Effector memory CD8-positive, alpha-beta T cell (primary cell): ENCODE measurements at regions not wholly inside any gene's neighbourhood (a gene's known extent, or its start where the extent isn't known, plus 50 kb on each side); places are given as distances from the start of the nearest gene placed in this dataset.
A peak's percentile ranks its signal among the peaks of the same experiment; 100 is the strongest.

Experiments
- ATAC-seq: fragments of 150-1000 bp; cut with Tn5 transposase; replicated peaks from 2 replicates; pipeline ENCODE4 v1.10.0; 2021; ENCODE audit warnings: mild to moderate bottlenecking, moderate library complexity
- DNase-seq, 3 experiments: peaks; one replicate each; pipeline ENCODE4 v3.0.0; 2021
- H3K27ac Mint-ChIP-seq, 2 donors: one replicate each; pipeline ENCODE4 v1.8.0; 2022; ENCODE audit warnings: mild to moderate bottlenecking in 2 of 2, mixed read lengths in 2 of 2, moderate library complexity in 2 of 2
- H3K27me3 Mint-ChIP-seq, 2 donors: one replicate each; pipeline ENCODE4 v1.8.0; 2022; ENCODE audit warnings: mixed read lengths in 2 of 2
- H3K36me3 Mint-ChIP-seq: one replicate; pipeline ENCODE4 v1.8.0; 2022; ENCODE audit warnings: mild to moderate bottlenecking, moderate library complexity, mixed read lengths; ENCODE audit not compliant: insufficient read depth
- H3K4me1 Mint-ChIP-seq, 2 donors: one replicate each; pipeline ENCODE4 v1.8.0; 2022; ENCODE audit warnings: low read depth in 2 of 2, mixed read lengths in 2 of 2
- H3K4me3 Mint-ChIP-seq, 2 donors: one replicate each; pipeline ENCODE4 v1.8.0; 2022; ENCODE audit warnings: mild to moderate bottlenecking in 2 of 2, mixed read lengths in 2 of 2, moderate library complexity in 2 of 2
- H3K9me3 Mint-ChIP-seq, 2 donors: one replicate each; pipeline ENCODE4 v1.8.0; 2022; ENCODE audit warnings: mixed read lengths in 2 of 2

DNA sequence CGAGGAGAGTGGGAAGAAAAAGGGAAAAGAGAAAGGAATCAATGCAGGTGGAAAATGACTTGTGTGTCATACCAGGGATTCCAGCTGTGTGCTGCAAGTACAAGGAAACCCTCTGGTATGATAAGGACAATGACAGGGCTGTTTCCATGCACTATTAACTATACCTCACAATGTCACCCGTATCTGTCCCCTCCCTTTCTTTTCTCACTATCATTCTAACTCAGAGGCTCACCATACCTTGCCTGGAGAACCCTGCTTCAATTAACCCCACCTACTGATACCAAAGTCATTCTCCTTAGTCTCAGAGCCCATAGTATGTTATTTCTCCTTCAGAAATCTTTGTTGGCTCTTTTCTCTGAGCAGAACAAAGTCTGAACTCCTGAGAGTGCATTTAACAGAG is 236.2 kb upstream of the NREP start:
- Mint-ChIP-seq H3K9me3 (peaks cover 4 to 7% of the 10 kb centered on the region in 2 donors), H3K27me3 (no peaks in the 10 kb centered on the region), H3K27ac (no peak overlapping the region), H3K4me3 (no peak overlapping the region), H3K4me1 (no peaks in the 10 kb centered on the region), H3K36me3 (no peaks in the 10 kb centered on the region)
- ATAC-seq (no peak), DNase-seq (no peak)

DNA sequence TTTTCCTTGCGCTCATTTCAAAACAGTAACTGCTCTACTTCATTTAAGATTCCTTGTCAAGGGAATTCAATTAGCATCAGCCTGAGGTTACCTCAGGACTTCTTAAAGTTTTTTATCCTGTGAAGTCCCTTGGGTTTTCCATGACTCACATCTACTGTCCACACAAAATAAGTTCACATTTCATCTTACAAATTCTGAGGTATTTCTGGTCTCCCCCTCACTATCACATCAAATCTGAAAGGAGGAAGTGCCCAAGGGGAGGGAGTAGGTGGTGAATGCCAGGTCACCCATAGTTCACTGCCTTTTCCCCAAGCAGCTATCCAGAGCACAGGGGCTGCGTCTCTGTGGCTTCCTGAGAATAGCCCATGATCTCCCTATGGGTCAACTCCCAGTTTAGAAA is 227.1 kb upstream of the NREP start:
- Mint-ChIP-seq H3K27ac (no peak overlapping the region), H3K9me3 (peaks cover 0 to 6% of the 10 kb centered on the region in 2 donors), H3K27me3 (no peaks in the 10 kb centered on the region), H3K4me1 (no peaks in the 10 kb centered on the region), H3K36me3 (no peaks in the 10 kb centered on the region), H3K4me3 (no peak overlapping the region)
- ATAC-seq (no peak), DNase-seq (no peak)

DNA sequence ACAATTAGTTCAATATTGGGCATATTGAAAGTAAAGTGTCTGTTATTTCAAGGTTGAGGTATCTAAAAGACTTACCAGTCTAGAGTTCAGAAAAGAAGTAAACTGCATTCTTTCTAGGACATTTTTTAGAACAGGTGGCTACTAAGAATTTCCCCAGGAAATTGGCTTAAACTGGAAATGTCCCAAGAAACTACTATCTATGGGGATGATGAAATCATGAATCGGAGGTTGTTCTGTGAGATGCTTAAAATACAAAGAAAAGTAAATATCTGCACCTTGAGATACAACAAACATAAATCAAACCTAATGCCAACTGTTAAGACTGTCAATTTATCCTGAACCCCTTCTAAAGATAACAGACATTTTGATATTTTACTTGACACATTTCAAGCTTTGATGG is 226.5 kb upstream of the NREP start:
- no peaks in the 10 kb centered on the region for H3K27me3 Mint-ChIP-seq
- no peak overlapping the region for H3K4me3 Mint-ChIP-seq
- ATAC-seq (no peak), DNase-seq (no peak)
- no peaks in the 10 kb centered on the region for H3K4me1 Mint-ChIP-seq
- H3K27ac Mint-ChIP-seq: no peak overlapping the region
- no peaks in the 10 kb centered on the region for H3K36me3 Mint-ChIP-seq
- no peaks in the 10 kb centered on the region for H3K9me3 Mint-ChIP-seq

DNA sequence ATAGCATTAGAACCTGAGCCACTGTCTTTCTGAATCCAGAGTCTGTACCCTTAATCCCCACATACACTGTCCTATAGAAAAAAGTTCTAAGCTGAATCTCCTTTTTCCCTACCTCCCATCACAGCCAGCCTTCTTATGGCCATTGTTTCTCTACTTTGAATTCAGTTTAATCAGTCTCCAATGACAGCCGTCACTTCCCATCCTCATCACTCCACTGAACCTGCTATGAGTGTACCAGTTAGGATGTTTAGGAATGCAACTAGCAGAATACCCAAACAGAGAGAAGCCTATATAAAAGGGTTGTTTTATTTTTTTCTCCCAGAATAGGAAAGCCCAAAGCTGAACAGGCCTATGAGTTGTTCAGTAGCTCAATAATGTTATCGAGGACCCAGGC is 220.4 kb upstream of the NREP start:
- no peak for DNase-seq
- no peak for ATAC-seq
- Mint-ChIP-seq H3K4me3 (no peak overlapping the region), H3K4me1 (no peaks in the 10 kb centered on the region), H3K36me3 (no peaks in the 10 kb centered on the region), H3K27ac (no peak overlapping the region), H3K27me3 (no peaks in the 10 kb centered on the region), H3K9me3 (no peaks in the 10 kb centered on the region)

DNA sequence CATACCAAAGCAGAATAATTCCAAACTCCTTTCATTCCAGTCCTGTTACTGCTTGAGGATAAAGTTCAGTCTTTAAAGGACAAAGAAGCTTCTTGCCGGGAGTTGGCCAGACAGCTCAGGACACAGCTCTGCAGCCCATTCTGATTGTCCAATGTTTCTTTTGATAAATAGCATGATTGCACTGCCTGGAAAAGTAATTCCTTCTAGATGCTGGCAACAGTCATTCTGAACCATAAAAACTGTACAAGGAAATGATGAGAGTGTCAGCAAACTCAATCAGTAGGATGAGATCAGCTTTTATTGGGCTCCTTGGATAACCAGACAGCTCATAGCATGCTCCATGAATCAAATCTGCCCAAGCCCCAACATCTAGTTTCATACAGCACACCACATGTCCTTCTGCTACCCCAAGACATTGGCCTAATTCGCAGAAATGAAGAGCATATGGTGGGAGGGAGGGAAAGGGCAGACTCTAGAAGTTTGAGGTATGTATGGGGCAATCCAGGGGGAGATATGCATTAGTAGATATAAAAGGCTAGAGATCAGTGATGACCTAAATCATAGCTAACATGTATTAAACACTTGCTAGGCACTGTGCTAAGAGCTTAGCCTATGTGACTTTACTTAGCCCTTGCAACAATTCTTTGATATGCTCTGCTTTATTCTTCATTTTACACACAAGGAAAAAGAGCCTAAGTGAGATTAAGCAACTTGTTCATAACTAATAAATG is 219.9 kb upstream of the NREP start:
- Mint-ChIP-seq H3K4me1 (no peaks in the 10 kb centered on the region), H3K27me3 (no peaks in the 10 kb centered on the region), H3K36me3 (no peaks in the 10 kb centered on the region), H3K27ac (no peak overlapping the region), H3K9me3 (no peaks in the 10 kb centered on the region), H3K4me3 (no peak overlapping the region)
- ATAC-seq: no peak
- no peak for DNase-seq

DNA sequence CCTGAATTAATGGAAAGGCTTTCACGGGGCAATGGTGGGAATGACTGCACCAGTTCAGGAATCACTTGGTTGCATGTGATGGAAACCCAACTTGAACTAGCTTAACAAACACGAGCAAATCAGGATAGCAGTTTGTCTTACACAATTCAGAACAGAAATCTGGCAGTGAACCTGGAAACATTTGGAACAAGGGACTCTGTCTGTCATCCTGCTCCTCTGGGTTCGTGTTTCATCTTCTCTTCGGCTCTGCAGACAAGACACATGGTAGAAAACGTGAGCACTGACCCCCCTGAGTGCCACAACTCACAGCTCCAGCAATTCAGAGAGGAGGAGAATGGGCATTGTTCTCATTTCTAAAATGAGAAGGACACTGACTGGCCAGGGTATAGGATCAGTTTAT is 218.1 kb upstream of the NREP start:
- Mint-ChIP-seq H3K4me3 (no peak overlapping the region), H3K9me3 (no peaks in the 10 kb centered on the region), H3K4me1 (no peaks in the 10 kb centered on the region), H3K36me3 (no peaks in the 10 kb centered on the region), H3K27ac (no peak overlapping the region), H3K27me3 (no peaks in the 10 kb centered on the region)
- DNase-seq (no peak), ATAC-seq (no peak)

DNA sequence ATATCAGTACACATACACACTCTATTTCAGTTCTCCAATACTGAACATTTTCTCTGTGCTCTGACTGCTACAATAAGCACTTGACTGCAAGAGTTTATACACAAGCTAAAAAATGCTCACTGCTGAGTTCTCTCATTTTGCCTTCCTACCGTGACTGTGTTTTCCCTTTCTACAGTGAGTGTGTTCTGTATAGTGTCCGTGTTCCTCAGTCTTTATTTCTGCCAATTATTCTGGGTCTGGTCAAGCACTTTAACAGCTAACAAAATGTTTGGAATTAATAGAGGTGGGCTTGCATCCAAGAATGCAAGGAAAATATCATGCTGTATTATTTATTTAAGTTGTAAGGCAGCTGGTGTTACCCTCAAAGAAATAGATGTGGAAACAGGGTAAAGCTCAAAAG is 217.0 kb upstream of the NREP start:
- DNase-seq (no peak), ATAC-seq (no peak)
- Mint-ChIP-seq H3K4me1 (no peaks in the 10 kb centered on the region), H3K27ac (no peak overlapping the region), H3K36me3 (no peaks in the 10 kb centered on the region), H3K9me3 (no peaks in the 10 kb centered on the region), H3K4me3 (no peak overlapping the region), H3K27me3 (no peaks in the 10 kb centered on the region)

DNA sequence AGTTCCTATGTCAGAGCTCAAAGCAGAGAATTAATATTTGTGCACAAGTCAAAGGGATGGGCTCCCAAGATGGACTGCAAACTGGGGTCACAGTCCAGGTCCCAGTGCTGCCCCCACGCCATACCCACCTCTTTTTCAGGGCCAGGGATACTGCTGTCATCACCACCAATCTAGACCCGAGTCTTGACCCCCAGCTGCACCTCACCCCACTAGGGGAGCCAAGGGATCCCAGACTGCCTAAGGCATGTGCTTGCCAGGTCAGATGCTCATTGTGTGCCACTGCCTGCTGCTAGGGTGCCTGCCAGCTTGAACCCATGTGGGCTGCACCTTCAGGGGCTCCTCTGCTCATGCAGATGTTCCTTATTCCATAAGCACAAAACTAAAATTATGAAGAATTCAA is 215.6 kb upstream of the NREP start:
- H3K27me3 Mint-ChIP-seq: no peaks in the 10 kb centered on the region
- peak overlapping the region in 1 of 2 donors; percentile 47 for H3K27ac Mint-ChIP-seq
- H3K4me3 Mint-ChIP-seq: no peak overlapping the region
- no peaks in the 10 kb centered on the region for H3K4me1 Mint-ChIP-seq
- no peak for DNase-seq
- H3K36me3 Mint-ChIP-seq: no peaks in the 10 kb centered on the region
- H3K9me3 Mint-ChIP-seq: no peaks in the 10 kb centered on the region
- no peak for ATAC-seq

DNA sequence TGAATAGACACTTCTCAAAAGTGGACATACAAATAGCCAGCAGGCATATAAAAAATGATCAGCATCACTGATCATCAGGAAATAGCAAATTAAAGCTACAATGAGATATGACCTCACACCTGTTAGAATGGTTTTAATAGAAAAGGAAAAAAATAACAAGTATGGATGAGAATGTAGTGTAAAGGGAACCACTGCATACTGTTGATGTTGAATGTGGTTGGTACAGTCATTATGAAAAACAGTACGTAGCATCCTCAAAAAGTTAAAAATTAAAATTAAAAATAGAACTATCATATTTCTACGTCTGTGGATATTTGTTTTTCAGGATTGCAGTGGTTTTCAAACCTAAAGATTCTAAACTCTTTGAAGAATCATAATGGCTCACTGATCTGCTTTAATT is 215.1 kb upstream of the NREP start:
- Mint-ChIP-seq H3K4me3 (no peak overlapping the region), H3K27ac (no peak overlapping the region), H3K4me1 (no peaks in the 10 kb centered on the region), H3K27me3 (no peaks in the 10 kb centered on the region), H3K9me3 (no peaks in the 10 kb centered on the region), H3K36me3 (no peaks in the 10 kb centered on the region)
- no peak for DNase-seq
- no peak for ATAC-seq

DNA sequence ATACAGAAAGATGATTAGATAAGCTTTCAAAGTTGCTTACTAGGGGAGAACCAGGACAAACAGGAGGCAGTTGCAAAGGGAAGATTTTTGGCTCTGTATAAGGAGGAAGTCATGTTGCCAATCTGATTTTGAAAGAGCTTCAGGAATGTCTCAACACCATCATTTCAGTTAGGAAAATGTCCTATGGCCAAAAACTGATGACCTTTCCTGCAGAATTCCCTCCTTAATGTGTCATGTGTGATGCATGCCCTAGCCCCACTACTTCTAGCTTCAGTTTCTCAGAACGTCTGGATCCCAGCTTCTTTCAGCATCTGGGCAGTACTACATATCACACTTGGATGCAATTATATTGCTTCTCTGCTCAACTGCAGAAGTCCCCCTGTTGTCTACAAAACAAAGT is 211.5 kb upstream of the NREP start:
- DNase-seq (no peak), ATAC-seq (no peak)
- no peak overlapping the region for H3K4me3 Mint-ChIP-seq
- no peaks in the 10 kb centered on the region for H3K27me3 Mint-ChIP-seq
- no peak overlapping the region for H3K27ac Mint-ChIP-seq
- H3K4me1 Mint-ChIP-seq: no peaks in the 10 kb centered on the region
- no peaks in the 10 kb centered on the region for H3K9me3 Mint-ChIP-seq
- H3K36me3 Mint-ChIP-seq: no peaks in the 10 kb centered on the region

DNA sequence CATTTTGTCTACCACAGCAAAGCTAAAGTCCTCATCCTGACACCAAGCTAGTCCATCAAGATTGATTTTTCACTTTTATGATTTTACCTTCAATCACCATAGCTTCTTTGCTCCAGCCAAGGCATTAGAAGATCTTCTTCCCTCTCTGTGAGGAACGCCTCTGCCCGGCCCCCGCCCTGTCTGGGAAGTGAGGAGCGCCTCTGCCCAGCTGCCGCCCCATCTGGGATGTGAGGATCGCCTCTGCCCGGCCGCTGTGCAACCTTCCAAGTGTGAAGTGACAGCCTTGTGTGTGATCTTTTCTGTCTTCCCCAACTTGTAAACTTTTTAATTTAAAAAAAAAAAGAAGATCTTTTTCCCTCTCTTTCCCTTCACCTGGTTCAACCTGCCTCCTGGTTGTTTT is 210.5 kb upstream of the NREP start:
- Mint-ChIP-seq H3K27me3 (no peaks in the 10 kb centered on the region), H3K36me3 (peaks cover 4% of the 10 kb centered on the region), H3K27ac (no peak overlapping the region), H3K4me1 (no peaks in the 10 kb centered on the region), H3K9me3 (no peaks in the 10 kb centered on the region), H3K4me3 (no peak overlapping the region)
- no peak for ATAC-seq
- no peak for DNase-seq

DNA sequence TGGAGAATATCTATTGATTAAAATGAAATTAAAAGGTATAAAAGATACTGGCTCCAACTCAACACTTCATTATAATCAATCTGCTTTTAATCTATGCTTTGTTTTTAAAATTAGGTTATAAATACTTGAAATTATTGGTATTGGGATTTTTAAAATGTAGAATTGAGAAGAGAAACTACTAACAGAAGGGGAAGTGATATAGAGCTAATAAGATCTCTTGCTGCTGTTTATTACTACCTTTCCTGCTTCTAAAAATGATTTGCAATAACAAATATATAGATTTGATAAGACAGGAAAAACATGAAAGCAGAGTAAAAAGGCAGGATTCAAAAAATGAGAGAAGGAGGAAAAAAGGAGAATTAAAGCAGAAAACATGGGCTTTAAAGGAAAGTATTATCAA is 209.3 kb upstream of the NREP start:
- Mint-ChIP-seq H3K4me1 (no peaks in the 10 kb centered on the region), H3K27ac (no peak overlapping the region), H3K4me3 (no peak overlapping the region), H3K36me3 (peaks cover 4% of the 10 kb centered on the region), H3K9me3 (no peaks in the 10 kb centered on the region), H3K27me3 (no peaks in the 10 kb centered on the region)
- ATAC-seq (no peak), DNase-seq (no peak)

DNA sequence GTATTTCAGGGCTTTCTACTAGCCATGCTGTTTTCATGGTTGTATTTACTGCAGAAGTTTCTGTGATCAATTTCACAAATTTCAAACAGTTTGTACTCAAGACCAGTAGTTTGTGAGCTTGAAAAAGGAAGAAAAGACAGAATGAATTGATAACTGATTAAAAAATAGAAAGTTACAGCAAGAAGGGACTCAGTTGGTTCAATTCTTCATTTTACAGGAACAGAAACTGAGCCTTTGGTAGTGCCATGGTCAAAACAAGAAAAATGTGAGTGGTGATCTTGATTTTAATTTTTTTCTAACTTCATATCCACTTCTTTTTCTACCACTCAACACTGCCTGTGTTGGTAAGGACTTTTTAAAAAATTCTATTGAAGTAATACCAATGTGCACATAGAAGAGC is 206.6 kb upstream of the NREP start:
- Mint-ChIP-seq H3K27me3 (no peaks in the 10 kb centered on the region), H3K4me3 (no peak overlapping the region), H3K27ac (no peak overlapping the region), H3K9me3 (no peaks in the 10 kb centered on the region), H3K4me1 (no peaks in the 10 kb centered on the region), H3K36me3 (peaks cover 4% of the 10 kb centered on the region)
- DNase-seq (no peak), ATAC-seq (no peak)

DNA sequence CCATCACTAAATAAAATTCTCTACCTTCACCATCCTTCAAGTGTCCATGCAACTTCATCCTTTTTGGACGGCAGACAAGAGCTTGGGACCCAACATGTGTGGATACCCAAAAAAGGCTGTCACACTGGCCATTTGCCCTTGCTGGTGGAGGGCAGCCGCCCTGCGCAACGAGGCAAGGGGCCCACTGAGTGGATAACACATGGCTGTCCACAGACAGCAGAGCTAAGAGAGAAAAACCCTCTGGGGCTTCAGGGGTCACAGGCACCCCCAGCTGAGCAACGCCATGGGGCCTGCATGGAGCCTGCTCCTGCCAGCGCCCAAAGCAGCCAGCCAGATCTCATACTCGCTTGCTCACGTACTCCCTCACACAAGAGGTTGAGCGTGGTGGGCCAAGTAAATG is 205.9 kb upstream of the NREP start:
- DNase-seq: no peak
- H3K4me3 Mint-ChIP-seq: no peak overlapping the region
- H3K36me3 Mint-ChIP-seq: peaks cover 4% of the 10 kb centered on the region
- no peak for ATAC-seq
- H3K27ac Mint-ChIP-seq: no peak overlapping the region
- H3K4me1 Mint-ChIP-seq: no peaks in the 10 kb centered on the region
- no peaks in the 10 kb centered on the region for H3K9me3 Mint-ChIP-seq
- H3K27me3 Mint-ChIP-seq: no peaks in the 10 kb centered on the region

DNA sequence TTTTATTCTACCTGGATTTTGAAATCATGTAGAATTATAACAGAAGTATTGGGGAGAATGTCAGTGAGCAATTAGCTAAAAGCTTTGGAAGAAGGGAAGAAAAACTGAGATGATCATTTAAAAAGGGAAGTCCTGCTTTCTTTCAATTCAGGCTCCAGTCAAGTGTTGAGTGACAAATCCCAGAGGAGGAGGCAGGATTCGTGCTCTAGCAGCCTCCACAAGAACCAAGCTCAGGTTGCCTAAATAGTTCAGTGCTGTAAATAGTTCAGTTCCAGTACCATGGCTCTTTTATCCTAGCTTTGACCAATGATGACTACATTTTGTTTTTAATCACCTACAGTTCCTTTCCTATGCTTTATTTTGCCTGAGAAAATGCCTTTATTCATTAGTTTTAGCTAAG is 204.9 kb upstream of the NREP start:
- Mint-ChIP-seq H3K9me3 (no peaks in the 10 kb centered on the region), H3K27me3 (no peaks in the 10 kb centered on the region), H3K4me1 (no peaks in the 10 kb centered on the region), H3K4me3 (no peak overlapping the region), H3K27ac (no peak overlapping the region), H3K36me3 (peaks cover 4% of the 10 kb centered on the region)
- no peak for ATAC-seq
- DNase-seq: no peak
